ENCODE measurements at regions not wholly inside any gene's neighbourhood (a gene's known extent, or its start where the extent isn't known, plus 50 kb on each side); places are given as distances from the start of the nearest gene placed in this dataset.

- no peak for DNase-seq
Observed at GRCh38 chr15:39327005-39327730, 253.7 kb upstream of the THBS1 start.

- no peak for DNase-seq
Observed at GRCh38 chr15:39330061-39330460, 250.8 kb upstream of the THBS1 start.

GRCh38 chr15:39331584-39331983 is 249.3 kb upstream of the THBS1 start:
- DNase-seq = no peak

- DNase-seq = no peak
Observed at GRCh38 chr15:39332846-39333245, 248.0 kb upstream of the THBS1 start.

GRCh38 chr15:39333393-39333792 is 247.5 kb upstream of the THBS1 start:
- DNase-seq = no peak

GRCh38 chr15:39333896-39334295 is 247.0 kb upstream of the THBS1 start:
- no peak for DNase-seq

GRCh38 chr15:39336926-39337325 is 244.0 kb upstream of the THBS1 start:
- DNase-seq = no peak

- DNase-seq = no peak
Observed at GRCh38 chr15:39338251-39338650, 242.6 kb upstream of the THBS1 start.

- DNase-seq = no peak
Observed at GRCh38 chr15:39340903-39341645, 239.8 kb upstream of the THBS1 start.

- DNase-seq = no peak
Observed at GRCh38 chr15:39344662-39345141, 236.2 kb upstream of the THBS1 start.

GRCh38 chr15:39345176-39345575 is 235.7 kb upstream of the THBS1 start:
- no peak for DNase-seq

- DNase-seq = no peak
Observed at GRCh38 chr15:39347453-39347852, 233.4 kb upstream of the THBS1 start.

GRCh38 chr15:39350785-39351184 is 230.1 kb upstream of the THBS1 start:
- no peak for DNase-seq

GRCh38 chr15:39354189-39354588 is 226.7 kb upstream of the THBS1 start:
- no peak for DNase-seq

- no peak for DNase-seq
Observed at GRCh38 chr15:39357480-39358268, 223.2 kb upstream of the THBS1 start.

GRCh38 chr15:39358441-39359041 is 222.3 kb upstream of the THBS1 start:
- DNase-seq = no peak

GRCh38 chr15:39359771-39360170 is 221.1 kb upstream of the THBS1 start:
- no peak for DNase-seq

GRCh38 chr15:39360452-39360851 is 220.4 kb upstream of the THBS1 start:
- DNase-seq = no peak

GRCh38 chr15:39361497-39361896 is 219.4 kb upstream of the THBS1 start:
- no peak for DNase-seq

- no peak for DNase-seq
Observed at GRCh38 chr15:39362821-39363561, 217.9 kb upstream of the THBS1 start.

- DNase-seq = no peak
Observed at GRCh38 chr15:39363761-39364586, 216.9 kb upstream of the THBS1 start.
